ENCODE measurements at regions not wholly inside any gene's neighbourhood (a gene's known extent, or its start where the extent isn't known, plus 50 kb on each side); places are given as distances from the start of the nearest gene placed in this dataset.

- no peak overlapping the region for H3K4me3 ChIP-seq (ENCODE audit: insufficient read depth, low read depth, low read length, poor library complexity, severe bottlenecking)
- H3K9me3 ChIP-seq (ENCODE audit: control insufficient read depth, low read length), result no peaks in the 10 kb centered on the region
- H3K4me1 ChIP-seq (ENCODE audit: control insufficient read depth, insufficient read depth, low read length, poor library complexity, severe bottlenecking), result no peaks in the 10 kb centered on the region
- no peak overlapping the region for H3K27ac ChIP-seq (ENCODE audit: insufficient read depth, low read length, poor library complexity, severe bottlenecking)
- H3K27me3 ChIP-seq (replicated peaks; ENCODE audit: control insufficient read depth, insufficient read depth, low read length, poor library complexity, severe bottlenecking), result peaks cover 5% of the 10 kb centered on the region
- H3K36me3 ChIP-seq (ENCODE audit: control insufficient read depth, insufficient read depth, low read length), result no peaks in the 10 kb centered on the region
- DNase-seq, result no peak
These were observed 238.8 kb upstream of the CDH5 start for GRCh38 chr16:66127459-66128370.

GRCh38 chr16:66121466-66121865, 245.0 kb upstream of the CDH5 start:
- no peak overlapping the region for H3K4me3 ChIP-seq (ENCODE audit: insufficient read depth, low read depth, low read length, poor library complexity, severe bottlenecking)
- H3K27me3 ChIP-seq (replicated peaks; ENCODE audit: control insufficient read depth, insufficient read depth, low read length, poor library complexity, severe bottlenecking), result no peaks in the 10 kb centered on the region
- no peak for DNase-seq
- no peaks in the 10 kb centered on the region for H3K4me1 ChIP-seq (ENCODE audit: control insufficient read depth, insufficient read depth, low read length, poor library complexity, severe bottlenecking)
- no peak overlapping the region for H3K27ac ChIP-seq (ENCODE audit: insufficient read depth, low read length, poor library complexity, severe bottlenecking)
- H3K9me3 ChIP-seq (ENCODE audit: control insufficient read depth, low read length), result no peaks in the 10 kb centered on the region
- H3K36me3 ChIP-seq (ENCODE audit: control insufficient read depth, insufficient read depth, low read length), result no peaks in the 10 kb centered on the region

GRCh38 chr16:66120656-66121055, 245.8 kb upstream of the CDH5 start:
- H3K4me1 ChIP-seq (ENCODE audit: control insufficient read depth, insufficient read depth, low read length, poor library complexity, severe bottlenecking), result no peaks in the 10 kb centered on the region
- no peak for DNase-seq
- no peak overlapping the region for H3K27ac ChIP-seq (ENCODE audit: insufficient read depth, low read length, poor library complexity, severe bottlenecking)
- no peaks in the 10 kb centered on the region for H3K36me3 ChIP-seq (ENCODE audit: control insufficient read depth, insufficient read depth, low read length)
- H3K4me3 ChIP-seq (ENCODE audit: insufficient read depth, low read depth, low read length, poor library complexity, severe bottlenecking), result no peak overlapping the region
- H3K27me3 ChIP-seq (replicated peaks; ENCODE audit: control insufficient read depth, insufficient read depth, low read length, poor library complexity, severe bottlenecking), result no peaks in the 10 kb centered on the region
- H3K9me3 ChIP-seq (ENCODE audit: control insufficient read depth, low read length), result no peaks in the 10 kb centered on the region

GRCh38 chr16:66116163-66117002, 250.1 kb upstream of the CDH5 start:
- Histone ChIP-seq H3K4me3 (ENCODE audit: insufficient read depth, low read depth, low read length, poor library complexity, severe bottlenecking) (no peak overlapping the region), H3K27ac (ENCODE audit: insufficient read depth, low read length, poor library complexity, severe bottlenecking) (no peak overlapping the region), H3K27me3 (replicated peaks; ENCODE audit: control insufficient read depth, insufficient read depth, low read length, poor library complexity, severe bottlenecking) (no peaks in the 10 kb centered on the region), H3K4me1 (ENCODE audit: control insufficient read depth, insufficient read depth, low read length, poor library complexity, severe bottlenecking) (no peaks in the 10 kb centered on the region), H3K36me3 (ENCODE audit: control insufficient read depth, insufficient read depth, low read length) (no peaks in the 10 kb centered on the region), H3K9me3 (ENCODE audit: control insufficient read depth, low read length) (no peaks in the 10 kb centered on the region)
- DNase-seq, result no peak

- Histone ChIP-seq H3K4me3 (ENCODE audit: insufficient read depth, low read depth, low read length, poor library complexity, severe bottlenecking) (no peak overlapping the region), H3K36me3 (ENCODE audit: control insufficient read depth, insufficient read depth, low read length) (no peaks in the 10 kb centered on the region), H3K4me1 (ENCODE audit: control insufficient read depth, insufficient read depth, low read length, poor library complexity, severe bottlenecking) (no peaks in the 10 kb centered on the region), H3K9me3 (ENCODE audit: control insufficient read depth, low read length) (no peaks in the 10 kb centered on the region), H3K27ac (ENCODE audit: insufficient read depth, low read length, poor library complexity, severe bottlenecking) (no peak overlapping the region), H3K27me3 (replicated peaks; ENCODE audit: control insufficient read depth, insufficient read depth, low read length, poor library complexity, severe bottlenecking) (no peaks in the 10 kb centered on the region)
- DNase-seq, result no peak
These were observed 251.1 kb upstream of the CDH5 start for GRCh38 chr16:66115373-66115772.

- DNase-seq, result no peak
- no peaks in the 10 kb centered on the region for H3K36me3 ChIP-seq (ENCODE audit: control insufficient read depth, insufficient read depth, low read length)
- no peak overlapping the region for H3K27ac ChIP-seq (ENCODE audit: insufficient read depth, low read length, poor library complexity, severe bottlenecking)
- no peaks in the 10 kb centered on the region for H3K27me3 ChIP-seq (replicated peaks; ENCODE audit: control insufficient read depth, insufficient read depth, low read length, poor library complexity, severe bottlenecking)
- no peaks in the 10 kb centered on the region for H3K4me1 ChIP-seq (ENCODE audit: control insufficient read depth, insufficient read depth, low read length, poor library complexity, severe bottlenecking)
- no peaks in the 10 kb centered on the region for H3K9me3 ChIP-seq (ENCODE audit: control insufficient read depth, low read length)
- no peak overlapping the region for H3K4me3 ChIP-seq (ENCODE audit: insufficient read depth, low read depth, low read length, poor library complexity, severe bottlenecking)
These were observed 253.3 kb upstream of the CDH5 start for GRCh38 chr16:66113223-66113622.

GRCh38 chr16:66109677-66110076, 256.8 kb upstream of the CDH5 start:
- no peaks in the 10 kb centered on the region for H3K9me3 ChIP-seq (ENCODE audit: control insufficient read depth, low read length)
- no peaks in the 10 kb centered on the region for H3K4me1 ChIP-seq (ENCODE audit: control insufficient read depth, insufficient read depth, low read length, poor library complexity, severe bottlenecking)
- no peaks in the 10 kb centered on the region for H3K27me3 ChIP-seq (replicated peaks; ENCODE audit: control insufficient read depth, insufficient read depth, low read length, poor library complexity, severe bottlenecking)
- H3K27ac ChIP-seq (ENCODE audit: insufficient read depth, low read length, poor library complexity, severe bottlenecking), result no peak overlapping the region
- H3K36me3 ChIP-seq (ENCODE audit: control insufficient read depth, insufficient read depth, low read length), result no peaks in the 10 kb centered on the region
- H3K4me3 ChIP-seq (ENCODE audit: insufficient read depth, low read depth, low read length, poor library complexity, severe bottlenecking), result no peak overlapping the region
- DNase-seq, result no peak

GRCh38 chr16:66107661-66108060, 258.8 kb upstream of the CDH5 start:
- DNase-seq, result no peak
- Histone ChIP-seq H3K4me1 (ENCODE audit: control insufficient read depth, insufficient read depth, low read length, poor library complexity, severe bottlenecking) (no peaks in the 10 kb centered on the region), H3K9me3 (ENCODE audit: control insufficient read depth, low read length) (no peaks in the 10 kb centered on the region), H3K36me3 (ENCODE audit: control insufficient read depth, insufficient read depth, low read length) (no peaks in the 10 kb centered on the region), H3K27ac (ENCODE audit: insufficient read depth, low read length, poor library complexity, severe bottlenecking) (no peak overlapping the region), H3K27me3 (replicated peaks; ENCODE audit: control insufficient read depth, insufficient read depth, low read length, poor library complexity, severe bottlenecking) (no peaks in the 10 kb centered on the region), H3K4me3 (ENCODE audit: insufficient read depth, low read depth, low read length, poor library complexity, severe bottlenecking) (no peak overlapping the region)

GRCh38 chr16:66103211-66103610, 263.3 kb upstream of the CDH5 start:
- Histone ChIP-seq H3K9me3 (ENCODE audit: control insufficient read depth, low read length) (no peaks in the 10 kb centered on the region), H3K36me3 (ENCODE audit: control insufficient read depth, insufficient read depth, low read length) (no peaks in the 10 kb centered on the region), H3K4me3 (ENCODE audit: insufficient read depth, low read depth, low read length, poor library complexity, severe bottlenecking) (no peak overlapping the region), H3K4me1 (ENCODE audit: control insufficient read depth, insufficient read depth, low read length, poor library complexity, severe bottlenecking) (no peaks in the 10 kb centered on the region), H3K27me3 (replicated peaks; ENCODE audit: control insufficient read depth, insufficient read depth, low read length, poor library complexity, severe bottlenecking) (no peaks in the 10 kb centered on the region), H3K27ac (ENCODE audit: insufficient read depth, low read length, poor library complexity, severe bottlenecking) (no peak overlapping the region)
- DNase-seq, result no peak

- H3K4me1 ChIP-seq (ENCODE audit: control insufficient read depth, insufficient read depth, low read length, poor library complexity, severe bottlenecking), result no peaks in the 10 kb centered on the region
- no peaks in the 10 kb centered on the region for H3K27me3 ChIP-seq (replicated peaks; ENCODE audit: control insufficient read depth, insufficient read depth, low read length, poor library complexity, severe bottlenecking)
- DNase-seq, result no peak
- H3K36me3 ChIP-seq (ENCODE audit: control insufficient read depth, insufficient read depth, low read length), result no peaks in the 10 kb centered on the region
- no peaks in the 10 kb centered on the region for H3K9me3 ChIP-seq (ENCODE audit: control insufficient read depth, low read length)
- no peak overlapping the region for H3K27ac ChIP-seq (ENCODE audit: insufficient read depth, low read length, poor library complexity, severe bottlenecking)
- no peak overlapping the region for H3K4me3 ChIP-seq (ENCODE audit: insufficient read depth, low read depth, low read length, poor library complexity, severe bottlenecking)
These were observed 267.2 kb upstream of the CDH5 start for GRCh38 chr16:66099306-66099705.
